ENCODE measurements at regions not wholly inside any gene's neighbourhood (a gene's known extent, or its start where the extent isn't known, plus 50 kb on each side); places are given as distances from the start of the nearest gene placed in this dataset.

GRCh38 chr6:134117409-134117808 lies 65.0 kb upstream of the SLC2A12 start:
- DNase-seq: peak; percentile 30
- Histone ChIP-seq H3K27me3 (ENCODE audit: control insufficient read depth, insufficient read depth, low read length) (no peaks in the 10 kb centered on the region), H3K4me3 (ENCODE audit: insufficient read depth, low read depth, low read length) (no peak overlapping the region), H3K36me3 (replicated peaks; ENCODE audit: control insufficient read depth, insufficient read depth, low read length) (no peaks in the 10 kb centered on the region)

GRCh38 chr6:134115715-134116074 lies 63.3 kb upstream of the SLC2A12 start:
- Histone ChIP-seq H3K27me3 (ENCODE audit: control insufficient read depth, insufficient read depth, low read length) (no peaks in the 10 kb centered on the region), H3K4me3 (ENCODE audit: insufficient read depth, low read depth, low read length) (no peak overlapping the region), H3K36me3 (replicated peaks; ENCODE audit: control insufficient read depth, insufficient read depth, low read length) (no peaks in the 10 kb centered on the region)
- DNase-seq: no peak

GRCh38 chr6:134114918-134115714 lies 62.7 kb upstream of the SLC2A12 start:
- peak; percentile 24 for DNase-seq
- no peaks in the 10 kb centered on the region for H3K27me3 ChIP-seq (ENCODE audit: control insufficient read depth, insufficient read depth, low read length)
- H3K4me3 ChIP-seq (ENCODE audit: insufficient read depth, low read depth, low read length): no peak overlapping the region

DNA sequence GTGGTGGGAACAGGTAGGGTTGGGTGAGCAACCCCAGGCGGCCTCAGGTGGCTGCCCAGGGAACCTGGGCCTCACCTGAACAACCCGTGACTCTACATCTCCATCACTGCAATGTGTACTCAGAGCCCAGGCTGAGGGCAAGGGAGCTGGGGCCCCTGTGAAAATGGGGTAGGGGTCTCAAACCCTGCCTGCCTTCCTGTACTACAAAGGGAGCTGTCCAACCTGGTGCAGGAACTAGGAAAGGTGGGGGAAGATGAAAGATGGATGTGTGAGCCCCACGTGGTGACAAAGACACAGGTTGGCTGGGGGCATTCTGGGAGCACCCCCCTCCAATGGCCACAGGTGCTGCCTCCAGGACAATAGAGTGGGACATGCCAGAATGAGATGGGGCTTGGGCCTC lies 62.1 kb upstream of the SLC2A12 start:
- Histone ChIP-seq H3K36me3 (replicated peaks; ENCODE audit: control insufficient read depth, insufficient read depth, low read length) (no peaks in the 10 kb centered on the region), H3K27me3 (ENCODE audit: control insufficient read depth, insufficient read depth, low read length) (no peaks in the 10 kb centered on the region), H3K4me3 (ENCODE audit: insufficient read depth, low read depth, low read length) (no peak overlapping the region)
- no peak for DNase-seq

More at GRCh38 chr6:134114918-134115714, 62.7 kb upstream of the SLC2A12 start:
- no peaks in the 10 kb centered on the region for H3K36me3 ChIP-seq (replicated peaks; ENCODE audit: control insufficient read depth, insufficient read depth, low read length)

DNA sequence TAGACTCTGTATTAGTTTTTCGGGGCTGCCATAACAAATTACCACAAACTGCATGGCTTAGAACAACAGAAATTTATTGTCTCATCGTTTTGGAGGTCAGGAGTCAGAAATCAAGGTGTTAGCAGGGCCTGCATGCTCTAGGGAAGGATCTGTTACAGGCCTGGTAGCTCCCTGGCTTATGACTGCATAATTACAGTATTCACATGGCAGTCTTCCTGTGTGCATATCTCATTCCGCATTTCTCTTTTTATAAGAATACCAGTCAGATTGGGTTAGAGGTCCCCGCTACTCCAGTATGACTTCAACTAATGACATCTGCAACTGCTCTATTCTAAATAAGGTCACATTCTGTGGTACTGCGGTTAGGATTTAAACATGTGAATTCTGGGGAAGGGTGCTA lies 59.3 kb upstream of the SLC2A12 start:
- Histone ChIP-seq H3K4me3 (ENCODE audit: insufficient read depth, low read depth, low read length) (no peak overlapping the region), H3K27me3 (ENCODE audit: control insufficient read depth, insufficient read depth, low read length) (no peaks in the 10 kb centered on the region), H3K36me3 (replicated peaks; ENCODE audit: control insufficient read depth, insufficient read depth, low read length) (no peaks in the 10 kb centered on the region)
- DNase-seq: no peak

GRCh38 chr6:134111062-134111677 lies 58.7 kb upstream of the SLC2A12 start:
- Histone ChIP-seq H3K27me3 (ENCODE audit: control insufficient read depth, insufficient read depth, low read length) (no peaks in the 10 kb centered on the region), H3K4me3 (ENCODE audit: insufficient read depth, low read depth, low read length) (no peak overlapping the region), H3K36me3 (replicated peaks; ENCODE audit: control insufficient read depth, insufficient read depth, low read length) (no peaks in the 10 kb centered on the region)
- peak; percentile 76 for DNase-seq

DNA sequence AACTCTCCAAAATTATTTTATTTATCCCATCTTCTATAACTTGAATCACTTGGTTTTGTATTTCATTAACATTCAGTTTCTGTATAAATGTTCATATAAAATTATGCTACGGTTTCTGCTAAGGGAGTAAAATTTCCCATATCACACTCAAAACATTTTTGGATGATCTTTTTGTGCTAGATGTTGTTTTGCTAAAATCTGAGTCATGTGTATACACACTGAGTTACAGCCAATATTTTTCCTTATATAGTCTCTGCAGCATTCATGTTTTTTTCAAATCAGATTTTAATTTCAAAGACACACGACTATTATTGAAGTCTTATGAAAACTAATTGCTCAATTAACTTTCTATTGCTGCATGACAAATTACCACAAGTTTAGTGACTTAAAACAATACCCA lies 54.3 kb upstream of the SLC2A12 start:
- no peak for DNase-seq
- no peak overlapping the region for H3K4me3 ChIP-seq (ENCODE audit: insufficient read depth, low read depth, low read length)
- H3K27me3 ChIP-seq (ENCODE audit: control insufficient read depth, insufficient read depth, low read length): no peaks in the 10 kb centered on the region
- no peaks in the 10 kb centered on the region for H3K36me3 ChIP-seq (replicated peaks; ENCODE audit: control insufficient read depth, insufficient read depth, low read length)

- no peaks in the 10 kb centered on the region for H3K27me3 ChIP-seq (ENCODE audit: control insufficient read depth, insufficient read depth, low read length)
- DNase-seq: no peak
- H3K36me3 ChIP-seq (replicated peaks; ENCODE audit: control insufficient read depth, insufficient read depth, low read length): no peaks in the 10 kb centered on the region
- no peak overlapping the region for H3K4me3 ChIP-seq (ENCODE audit: insufficient read depth, low read depth, low read length)
Measured at GRCh38 chr6:134105940-134106339, 53.5 kb upstream of the SLC2A12 start.

GRCh38 chr6:134103006-134103405 lies 50.6 kb upstream of the SLC2A12 start:
- DNase-seq: no peak
- Histone ChIP-seq H3K4me3 (ENCODE audit: insufficient read depth, low read depth, low read length) (no peak overlapping the region), H3K36me3 (replicated peaks; ENCODE audit: control insufficient read depth, insufficient read depth, low read length) (no peaks in the 10 kb centered on the region), H3K27me3 (ENCODE audit: control insufficient read depth, insufficient read depth, low read length) (no peaks in the 10 kb centered on the region)

Data from H7 (cell line).